GM21515 (cell line): ENCODE measurements at regions not wholly inside any gene's neighbourhood (a gene's known extent, or its start where the extent isn't known, plus 50 kb on each side); places are given as distances from the start of the nearest gene placed in this dataset.
"Not testable (repeated sequence)": the region's sequence is repeated elsewhere in the genome, so short reads cannot be mapped to it uniquely, and the experiment has no call there.

Experiments
- ATAC-seq: cut with Tn5 transposase; IDR thresholded peaks from one replicate; pipeline ENCODE4 v1.9.1; 2021; ENCODE audit not compliant: unreplicated experiment

DNA sequence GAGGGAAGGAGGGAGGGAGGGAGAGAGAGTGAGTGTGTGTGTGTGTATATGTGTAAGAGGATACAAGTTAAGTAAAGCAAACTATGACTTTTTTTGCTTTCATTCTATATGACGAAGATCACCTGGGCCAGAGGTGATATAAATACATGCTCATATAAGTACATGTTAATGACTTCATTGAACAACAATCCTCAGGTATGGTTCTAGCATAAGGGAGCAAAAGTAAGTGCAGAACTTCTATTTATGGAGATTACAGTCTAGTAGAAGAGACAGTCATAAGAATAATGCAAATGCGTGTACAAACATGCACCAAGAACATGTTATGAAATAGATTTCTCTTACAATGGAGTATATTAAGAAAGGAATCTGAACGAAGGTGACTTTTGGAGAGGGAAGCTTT lies 1804.0 kb downstream of the MAT2B start:
- no peak for ATAC-seq

DNA sequence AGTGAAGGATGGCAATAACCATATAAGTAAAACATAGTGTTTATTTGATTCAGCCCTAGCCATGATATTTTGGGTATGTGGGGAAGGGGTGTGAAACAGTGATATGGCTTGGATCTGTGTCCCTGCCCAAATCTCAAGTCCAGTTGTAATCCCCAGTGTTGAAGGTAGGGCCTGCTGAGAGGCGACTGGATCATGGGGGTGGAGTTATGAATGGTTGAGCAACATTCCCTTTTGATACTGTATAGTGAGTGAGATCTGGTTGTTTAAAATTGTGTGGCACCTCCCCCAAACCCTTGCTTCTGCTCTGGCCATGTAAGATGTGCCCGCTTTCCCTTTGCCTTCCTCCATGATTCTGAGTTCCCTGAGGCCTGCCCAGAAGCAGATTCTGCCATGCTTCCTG lies 1804.6 kb downstream of the MAT2B start:
- no peak for ATAC-seq

DNA sequence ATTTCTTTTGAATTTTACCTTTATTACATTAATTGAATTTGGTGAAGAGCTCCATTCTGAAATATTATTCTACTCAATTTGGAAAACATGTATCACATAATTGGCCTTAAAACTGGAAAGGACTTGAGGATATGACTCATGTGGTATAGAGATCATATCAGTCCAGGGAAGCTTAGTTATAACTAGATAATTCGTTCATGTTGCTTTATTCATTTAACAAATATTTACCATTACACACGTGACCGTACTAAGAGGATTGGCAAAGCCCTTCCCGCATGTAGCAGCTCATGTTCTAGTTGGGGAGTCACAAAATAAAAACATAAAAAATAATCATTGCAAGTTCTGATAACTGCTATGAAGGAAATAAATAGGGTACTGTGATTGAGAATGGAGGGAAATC lies 1816.5 kb downstream of the MAT2B start:
- no peak for ATAC-seq

DNA sequence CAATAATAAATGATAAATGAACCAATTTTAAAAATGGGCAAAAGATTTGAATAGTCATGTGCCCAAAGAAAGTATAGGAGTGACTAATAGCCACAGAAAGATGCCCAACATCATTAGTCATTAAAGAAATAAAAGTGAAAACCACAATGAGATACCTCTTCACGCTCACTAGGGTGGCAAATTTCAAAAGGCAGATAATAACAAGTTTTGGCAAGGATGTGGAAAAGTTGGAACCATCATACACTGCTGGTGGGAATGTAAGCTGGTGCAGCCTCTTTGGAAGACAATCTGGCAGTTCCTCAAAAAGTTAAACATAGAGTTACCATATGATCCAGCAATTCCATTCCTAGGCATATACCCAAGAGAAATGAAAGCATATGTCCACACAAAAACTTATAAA lies 1819.8 kb downstream of the MAT2B start:
- no peak for ATAC-seq

DNA sequence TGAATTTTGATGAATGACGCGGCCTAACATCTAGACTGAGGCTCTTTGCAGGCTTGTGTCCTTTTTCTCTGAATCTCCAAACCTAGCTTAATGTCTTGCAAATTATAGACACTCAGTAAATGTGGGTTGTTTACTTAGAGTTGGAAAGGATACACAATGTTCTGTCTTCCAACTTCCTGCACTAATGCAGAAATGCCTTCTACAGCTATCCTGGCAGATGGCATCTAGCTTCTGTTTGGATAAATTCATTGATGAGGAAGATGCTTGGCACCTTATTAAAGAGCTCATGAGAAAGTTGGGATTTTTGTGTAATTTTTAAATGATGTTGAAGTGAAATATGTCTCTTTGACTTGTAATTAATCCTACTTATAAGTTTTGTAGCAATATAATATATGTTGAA lies 1822.2 kb downstream of the MAT2B start:
- ATAC-seq: no peak

DNA sequence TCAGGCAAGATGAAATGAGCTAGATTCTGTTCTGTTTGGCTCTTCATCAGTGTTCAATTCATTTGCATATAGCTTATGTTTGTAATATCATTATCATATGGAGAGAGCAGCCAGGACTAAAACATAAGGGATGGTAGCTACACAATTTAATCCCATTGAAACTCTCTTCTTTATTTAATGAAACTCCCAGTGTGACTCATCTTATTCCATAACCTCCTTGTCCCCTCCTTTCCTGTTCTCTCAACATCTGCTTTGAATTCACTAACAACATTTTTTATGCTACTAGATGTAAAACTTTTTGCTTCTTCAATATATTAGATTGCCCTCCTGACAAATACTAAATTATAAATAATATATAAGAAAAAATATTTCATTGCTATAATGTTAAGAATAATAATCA lies 1823.4 kb downstream of the MAT2B start:
- no peak for ATAC-seq

DNA sequence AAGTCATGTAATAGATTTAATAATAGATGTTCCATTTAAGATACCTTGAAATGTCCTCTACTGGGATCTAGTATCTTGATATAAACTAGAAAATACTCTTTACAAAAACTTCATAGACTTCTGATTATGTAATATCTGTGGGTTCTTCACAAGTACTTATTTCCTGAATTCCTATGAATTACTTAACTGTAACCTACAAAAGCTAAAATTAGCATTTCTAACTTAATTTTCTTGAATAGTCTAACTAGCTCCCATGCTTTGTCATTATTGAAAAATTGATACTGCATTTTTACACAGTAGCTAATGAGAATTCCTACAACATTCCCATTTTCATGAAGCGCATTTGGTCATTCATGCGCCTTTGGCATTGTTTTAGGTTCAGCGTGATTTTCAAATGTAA lies 1828.2 kb downstream of the MAT2B start:
- ATAC-seq: no peak

DNA sequence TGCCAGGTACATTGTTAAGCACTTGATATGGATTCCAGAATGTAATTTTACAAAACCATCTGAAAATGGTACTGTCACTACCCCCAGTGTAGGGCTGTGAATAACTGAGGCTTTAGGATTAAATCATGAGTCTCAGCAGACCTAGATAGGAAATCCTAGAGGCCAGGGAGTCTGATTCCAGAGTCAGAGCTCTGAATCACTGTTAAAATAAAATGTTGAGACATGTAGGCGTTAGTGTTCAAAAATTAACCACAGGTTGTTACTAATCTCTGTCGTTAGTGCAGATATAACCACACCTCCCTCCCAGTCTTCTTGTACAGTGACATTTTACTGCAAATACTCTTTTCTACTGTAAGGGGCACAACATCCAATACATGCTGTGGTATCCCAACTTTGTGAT lies 1828.8 kb downstream of the MAT2B start:
- ATAC-seq: no peak

DNA sequence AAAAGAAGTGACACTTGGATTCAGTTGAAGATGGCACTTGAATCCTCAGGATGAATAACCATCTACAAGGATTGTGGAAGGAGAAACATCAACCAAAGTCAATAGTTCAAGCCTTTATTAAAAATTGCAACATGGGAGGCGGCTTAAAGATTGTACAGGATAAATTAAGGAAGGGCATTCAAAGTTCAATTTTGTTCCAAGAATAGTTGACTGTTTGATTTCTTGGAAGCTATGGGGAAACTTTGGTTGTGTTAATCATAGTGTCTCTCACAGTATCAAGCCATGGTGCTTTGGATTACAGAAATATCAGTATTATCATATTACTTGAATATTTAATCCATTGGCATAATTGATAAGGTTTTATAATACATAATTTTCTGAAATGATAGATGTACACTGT lies 1844.3 kb downstream of the MAT2B start:
- ATAC-seq: no peak

DNA sequence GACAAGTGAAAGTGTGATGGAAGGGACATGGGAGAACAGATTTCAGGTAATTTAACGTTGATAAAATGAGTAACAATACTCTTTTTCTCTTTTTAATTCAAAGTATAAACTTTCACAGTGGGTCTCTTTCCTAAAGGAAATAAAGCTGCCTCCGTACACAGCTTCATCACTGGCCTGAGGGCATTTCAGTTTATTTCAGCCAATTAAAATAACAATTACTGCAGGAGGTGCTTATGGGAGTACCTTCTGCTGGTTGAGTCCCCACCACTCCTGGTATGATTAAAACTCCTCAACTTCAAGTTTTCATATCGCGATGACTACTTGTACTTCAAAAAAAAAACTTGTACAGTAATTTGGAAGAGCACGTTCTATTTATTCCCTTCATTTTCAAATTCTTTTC lies 1845.9 kb downstream of the MAT2B start:
- ATAC-seq: no peak

DNA sequence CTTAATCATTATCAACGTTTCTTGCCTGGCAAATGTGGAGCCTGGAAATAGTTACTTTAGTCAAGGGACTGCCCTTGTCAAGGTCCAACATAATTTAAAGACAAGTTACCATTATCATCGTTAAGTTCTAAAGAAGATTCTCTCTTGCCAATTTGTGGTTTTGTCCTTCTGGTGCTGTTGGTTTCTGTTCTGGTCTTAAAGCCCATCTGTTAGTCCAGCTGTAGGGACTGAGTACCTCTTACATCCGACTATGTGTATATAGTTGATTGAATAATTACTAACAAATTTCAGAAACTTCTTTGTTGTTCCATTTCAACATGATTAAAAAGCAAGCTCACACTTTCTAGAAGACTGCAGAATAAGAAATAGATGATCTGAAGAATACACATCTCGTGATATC lies 1854.9 kb downstream of the MAT2B start:
- no peak for ATAC-seq

DNA sequence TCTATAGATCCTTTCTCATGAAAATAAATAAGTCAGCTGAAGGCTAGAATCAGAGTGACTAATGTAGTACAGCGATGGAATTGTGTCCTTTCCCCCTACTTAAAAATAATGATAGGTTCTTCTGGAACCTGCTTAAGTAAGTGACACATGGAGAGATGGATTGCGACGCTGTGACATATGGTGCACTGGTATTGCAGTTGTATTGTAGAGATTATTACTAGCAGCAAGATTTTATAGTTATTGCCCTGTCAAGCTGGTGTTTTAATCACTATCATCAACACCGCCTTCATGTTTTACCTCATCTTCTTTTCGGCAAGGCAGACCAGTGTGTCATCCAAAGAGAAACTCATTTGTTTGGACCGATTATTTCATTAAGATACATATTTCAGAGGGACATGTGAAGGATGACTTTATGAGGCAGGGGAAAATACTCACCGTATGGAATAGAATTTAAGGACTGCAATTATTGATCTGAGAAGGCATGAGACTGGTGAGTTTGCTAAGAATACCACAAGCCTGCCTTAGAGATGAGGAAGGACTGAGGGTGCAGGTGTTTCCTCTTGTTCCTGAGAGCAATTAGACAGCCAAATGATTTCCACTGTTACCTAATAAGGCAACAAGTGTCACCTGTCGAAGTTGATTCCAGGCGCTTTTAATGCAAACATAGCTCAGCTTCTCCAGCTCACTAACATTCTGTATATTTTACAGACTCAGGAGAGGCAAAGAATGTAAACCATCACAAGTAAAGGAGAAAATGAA lies 1855.5 kb downstream of the MAT2B start:
- ATAC-seq: no peak

DNA sequence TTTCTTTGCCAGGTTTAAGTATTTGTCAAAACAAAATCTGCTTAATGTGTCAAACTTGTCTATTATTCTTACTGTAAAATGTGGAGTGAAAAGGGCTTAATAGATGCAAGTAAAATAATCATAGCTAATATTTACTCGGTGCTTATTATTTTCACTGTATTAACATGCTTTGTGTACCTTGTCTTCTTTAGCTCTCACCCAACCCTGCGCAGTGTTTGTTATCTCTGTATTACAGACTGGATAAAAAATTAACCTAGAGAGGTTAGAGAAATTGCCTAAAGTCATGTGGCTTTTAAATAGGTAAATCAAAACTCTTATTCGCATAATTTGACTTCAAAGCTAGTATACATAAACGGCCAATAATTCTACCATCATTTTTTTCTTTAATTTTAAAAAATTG lies 1864.8 kb downstream of the MAT2B start:
- no peak for ATAC-seq

DNA sequence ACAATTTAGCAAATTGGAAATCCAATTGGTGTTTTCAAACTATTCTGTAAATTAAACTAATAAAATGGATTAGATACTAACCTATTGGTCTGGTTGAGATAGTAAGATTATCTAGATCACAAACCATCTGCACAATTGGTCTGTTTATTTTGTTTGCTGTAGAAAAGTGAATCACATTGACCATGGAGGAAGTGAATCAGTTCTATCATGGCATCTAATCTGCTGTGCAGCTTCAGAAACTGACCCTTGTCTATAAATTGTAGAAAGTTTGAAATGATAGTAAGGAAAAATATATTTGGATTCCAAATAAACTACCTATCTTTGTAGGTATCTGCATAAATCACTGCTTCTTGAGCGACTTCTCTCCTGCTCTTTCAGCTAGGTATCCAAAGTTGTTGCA lies 1865.4 kb downstream of the MAT2B start:
- ATAC-seq: no peak

DNA sequence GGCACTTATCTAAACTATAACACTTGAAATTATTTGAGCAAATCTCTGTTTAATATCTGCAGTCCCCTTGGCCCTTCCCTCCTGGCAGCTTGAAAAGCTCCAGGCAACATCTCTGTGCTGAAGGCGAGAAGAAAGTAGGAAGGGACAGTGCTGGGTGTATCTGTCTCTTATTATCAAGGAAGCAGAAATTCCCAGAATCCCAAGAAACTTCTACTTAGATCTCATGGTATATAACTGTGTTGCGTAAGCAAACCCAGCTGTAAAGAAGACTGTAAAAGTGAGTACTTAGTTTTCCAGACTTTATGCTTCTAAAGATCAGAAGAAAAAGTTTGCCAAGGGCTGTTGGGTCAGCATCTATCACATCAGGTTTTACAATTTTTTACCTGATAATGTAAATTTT lies 1869.8 kb downstream of the MAT2B start:
- ATAC-seq: no peak

DNA sequence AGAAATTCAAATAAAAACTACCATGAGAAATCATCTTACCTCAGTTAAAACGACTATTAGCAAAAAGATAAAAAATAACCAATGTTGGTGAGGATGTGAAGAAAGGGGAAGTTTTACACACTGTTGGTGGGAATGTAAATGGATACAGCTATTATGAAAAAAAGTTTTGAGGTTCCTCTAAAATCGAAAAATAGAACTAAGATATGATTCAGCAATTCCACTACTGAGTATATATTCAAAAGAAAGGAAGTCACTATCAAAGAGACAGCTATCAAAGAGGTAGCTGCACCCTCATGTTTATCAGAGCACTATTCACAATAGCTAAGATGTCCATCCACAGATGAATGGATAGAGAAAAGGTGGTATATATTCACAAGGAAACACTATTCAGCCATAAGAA lies 1888.4 kb downstream of the MAT2B start:
- ATAC-seq: no peak

DNA sequence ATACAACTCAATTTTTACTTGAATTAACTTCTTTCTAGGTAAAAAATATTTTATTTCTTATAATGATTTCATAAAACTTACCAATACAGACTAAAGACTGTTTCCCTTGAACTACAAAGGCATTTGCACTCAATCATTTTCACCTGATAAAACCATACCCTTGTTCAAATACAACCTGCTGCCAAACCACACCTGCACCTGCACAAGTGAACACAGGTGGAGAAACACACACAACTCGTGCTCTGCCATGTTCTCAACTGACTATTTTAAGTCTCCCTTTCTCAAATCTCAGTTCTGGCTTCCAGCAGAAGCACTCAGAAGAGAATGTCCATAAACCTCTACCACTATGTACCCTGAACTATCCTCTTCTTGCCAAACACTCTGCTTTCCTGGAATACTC lies 1892.1 kb downstream of the MAT2B start:
- ATAC-seq: no peak

DNA sequence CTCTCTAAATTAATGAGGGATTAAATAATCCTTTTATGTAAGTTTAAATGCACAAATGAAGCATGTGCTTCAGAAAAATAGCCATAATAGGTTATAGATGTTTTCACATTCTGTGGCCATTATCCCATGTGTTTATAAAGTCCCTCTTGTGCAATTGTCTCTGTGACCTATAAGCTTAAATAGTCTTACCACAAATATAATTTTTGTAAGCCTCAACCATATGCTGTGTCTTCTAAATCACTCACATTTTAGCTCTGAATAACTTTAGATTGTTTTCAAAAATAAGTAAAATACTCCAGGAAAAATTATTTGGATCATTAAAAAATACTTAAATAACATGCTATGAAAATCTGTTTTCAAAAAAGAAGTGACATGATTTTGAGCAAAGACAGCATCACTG lies 1894.7 kb downstream of the MAT2B start:
- no peak for ATAC-seq

DNA sequence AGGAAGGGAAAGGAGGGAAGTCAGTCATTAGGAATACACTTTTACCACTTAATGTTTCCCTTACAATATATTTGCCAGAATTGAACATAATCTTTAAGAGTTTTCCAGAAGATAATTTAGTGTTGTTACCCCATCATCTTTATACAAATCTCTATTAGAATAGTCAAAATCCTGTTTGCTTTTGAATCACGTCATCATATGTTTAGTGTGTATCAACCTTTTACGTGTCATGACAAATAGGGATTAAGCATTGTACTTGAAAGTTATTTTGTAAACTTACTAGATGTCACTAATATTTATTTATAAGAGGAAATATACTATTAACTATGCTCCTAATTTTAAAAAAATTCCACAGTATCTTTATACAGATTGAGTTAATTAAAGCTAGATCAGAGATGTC lies 1899.5 kb downstream of the MAT2B start:
- ATAC-seq: no peak

DNA sequence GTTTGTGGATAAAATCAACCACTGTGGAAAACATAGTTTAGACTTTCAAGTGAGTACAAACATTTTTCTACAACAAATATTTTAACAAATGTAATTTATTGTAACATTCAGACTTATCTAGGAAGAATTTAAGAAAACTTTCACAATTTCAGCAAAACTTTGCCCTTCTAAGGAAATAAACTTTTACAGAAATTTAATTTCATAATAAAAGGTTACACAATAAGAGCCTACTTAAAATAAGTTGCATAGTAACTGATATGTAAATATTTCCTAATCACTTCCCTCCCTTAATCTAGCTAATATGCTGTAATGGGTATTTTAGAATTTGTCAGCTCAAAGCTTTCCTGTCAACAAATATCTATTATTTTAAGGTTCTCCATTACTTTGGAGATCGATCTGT lies 1899.9 kb downstream of the MAT2B start:
- ATAC-seq: no peak

DNA sequence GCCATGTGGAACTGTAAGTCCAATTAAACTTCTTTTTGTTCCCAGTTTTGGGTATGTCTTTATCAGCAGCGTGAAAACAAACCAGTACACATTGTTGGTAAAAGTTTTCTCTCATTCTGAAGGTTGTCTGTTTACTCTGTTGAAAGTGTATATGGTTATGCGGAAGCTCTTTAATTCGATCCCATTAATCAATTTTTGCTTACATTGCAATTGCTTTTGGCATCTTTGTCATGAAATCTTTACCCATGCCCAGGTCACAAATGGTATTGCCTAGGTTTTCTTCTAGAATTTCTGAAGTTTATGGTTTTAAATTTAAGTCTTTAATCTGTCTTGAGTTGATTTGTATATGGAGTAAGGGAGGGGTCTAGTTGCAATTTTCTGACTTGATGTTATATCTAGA lies 1901.9 kb downstream of the MAT2B start:
- no peak for ATAC-seq

DNA sequence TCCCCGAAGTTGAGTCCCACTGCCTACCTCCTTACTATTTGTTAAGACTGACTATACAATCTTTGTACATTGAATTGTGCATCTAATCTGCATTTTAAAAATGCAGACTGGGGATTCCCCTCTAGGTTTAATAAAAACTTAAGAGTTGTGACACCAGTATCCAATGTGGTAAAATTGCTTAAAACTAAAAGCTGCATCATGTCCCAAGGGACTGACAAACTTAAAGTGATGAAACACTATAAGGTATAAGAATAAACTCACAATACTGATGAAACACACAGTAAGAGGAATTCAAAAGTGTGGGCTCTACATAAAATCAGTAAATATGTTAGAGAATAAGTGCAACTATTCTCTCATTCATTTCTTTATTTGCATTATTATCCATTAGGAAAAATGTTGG lies 1905.1 kb downstream of the MAT2B start:
- no peak for ATAC-seq

DNA sequence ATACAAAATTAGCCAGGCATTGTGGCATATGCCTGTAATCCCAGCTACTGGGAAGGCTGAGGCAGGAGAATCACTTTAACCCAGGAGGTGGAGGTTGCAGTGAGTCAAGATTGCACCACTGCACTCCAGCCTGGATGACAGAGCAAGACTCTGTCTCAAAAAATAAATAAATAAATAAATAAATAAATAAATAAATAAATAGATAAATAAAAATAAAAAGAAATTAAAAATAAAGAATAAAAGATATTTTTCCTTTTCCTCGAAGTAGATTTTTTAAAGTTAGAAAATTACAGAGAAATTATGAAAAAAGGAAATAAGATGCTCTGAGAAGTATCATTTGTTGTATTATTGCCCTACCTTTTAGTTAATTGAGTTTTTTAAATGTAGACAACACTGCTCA lies 1906.1 kb downstream of the MAT2B start:
- not testable (repeated sequence) for ATAC-seq

DNA sequence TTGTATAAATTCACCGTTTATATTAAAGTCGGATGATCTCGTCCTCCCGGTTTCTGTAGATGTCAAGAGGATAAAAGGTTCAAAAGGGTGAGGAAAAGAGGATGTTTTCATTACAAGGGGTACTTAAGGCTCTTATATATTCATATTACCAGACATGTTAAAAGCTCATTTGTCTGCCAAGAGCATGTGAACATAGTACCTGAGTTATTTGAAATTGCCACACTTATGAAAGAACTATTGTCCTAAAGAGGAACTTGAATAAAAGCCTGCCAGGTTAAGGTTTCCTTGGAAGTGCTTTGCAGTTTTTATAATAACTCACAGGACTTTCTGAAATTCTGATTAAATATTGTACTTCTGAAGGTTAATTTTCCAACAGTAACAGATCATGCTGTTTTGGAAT lies 1915.1 kb downstream of the MAT2B start:
- ATAC-seq: no peak
